PFSK-1 (cell line): ENCODE measurements at regions not wholly inside any gene's neighbourhood (a gene's known extent, or its start where the extent isn't known, plus 50 kb on each side); places are given as distances from the start of the nearest gene placed in this dataset.

Experiments
- POLR2AphosphoS5 ChIP-seq: IDR thresholded peaks from 2 replicates; pipeline ENCODE4 v1.6.1; 2012; ENCODE audit warnings: low read depth, mild to moderate bottlenecking, control low read depth, low read length, moderate library complexity
- REST ChIP-seq, 2 experiments: IDR thresholded peaks; 2 replicates each; pipeline versions ENCODE4 v1.6.1 to v1.8.0; 2011 to 2012; ENCODE audit warnings: low read depth in 2 of 2, low read length in 2 of 2, control low read depth in 1 of 2, inconsistent platforms in 1 of 2, mild to moderate bottlenecking in 1 of 2, moderate library complexity in 1 of 2; ENCODE audit not compliant: insufficient read depth in 1 of 2
- TAF1 ChIP-seq: IDR thresholded peaks from 2 replicates; pipeline ENCODE4 v1.6.1; 2012; ENCODE audit warnings: low read length, control low read depth, borderline replicate concordance; ENCODE audit not compliant: insufficient read depth

GRCh38 chr3:145981056-145981455 lies 179.9 kb downstream of the PLOD2 start:
- TF ChIP-seq TAF1 (no peak), POLR2AphosphoS5 (no peak), REST (IDR thresholded peaks at IDR 0.05; ENCODE audit: insufficient read depth in 1 of 2, low read depth in 2 of 2, low read length in 2 of 2) (no peak)
